ENCODE measurements at regions not wholly inside any gene's neighbourhood (a gene's known extent, or its start where the extent isn't known, plus 50 kb on each side); places are given as distances from the start of the nearest gene placed in this dataset.

DNA sequence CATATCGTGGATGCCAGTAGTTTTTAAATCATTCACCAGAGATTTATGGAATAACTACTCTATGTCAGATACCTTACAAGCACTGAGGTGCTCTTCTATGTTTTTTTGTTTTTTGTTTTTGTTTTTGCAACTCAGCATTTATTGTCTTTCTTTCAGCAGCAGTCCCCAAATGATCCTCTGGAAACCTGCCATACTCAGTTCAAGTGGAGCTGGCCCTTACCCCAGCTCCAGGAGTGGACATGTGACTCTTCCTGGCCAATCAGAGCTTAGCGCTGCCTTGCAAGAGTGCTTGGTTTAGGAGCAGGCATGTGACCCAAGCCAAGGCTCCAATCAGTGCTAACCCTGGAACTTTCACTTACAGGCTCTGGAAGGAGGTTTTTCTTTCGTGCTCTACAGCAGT, 356.6 kb upstream of the ZMIZ1 start:
- H3K27ac ChIP-seq (ENCODE audit: low read depth in 2 of 2, low read length in 1 of 2), result no peak overlapping the region
- H3K27me3 ChIP-seq (ENCODE audit: insufficient read depth), result no peaks in the 10 kb centered on the region
- H4K20me1 ChIP-seq (ENCODE audit: insufficient read depth), result no peaks in the 10 kb centered on the region
- H3K9me3 ChIP-seq, result no peaks in the 10 kb centered on the region
- no peak for DNase-seq
- H3K79me2 ChIP-seq (ENCODE audit: insufficient read depth), result no peaks in the 10 kb centered on the region
- H3K4me1 ChIP-seq (ENCODE audit: control insufficient read depth in 1 of 2, insufficient read depth in 2 of 2, low read depth in 1 of 2, low read length in 1 of 2), result peaks cover 0 to 4% of the 10 kb centered on the region in 2 experiments; a peak in 1 of 4 replicates
- no peaks in the 10 kb centered on the region for H3K36me3 ChIP-seq (replicated peaks in 1 of 2; ENCODE audit: control insufficient read depth in 1 of 2, insufficient read depth in 2 of 2, low read length in 1 of 2)
- no peaks in the 10 kb centered on the region for H3F3A ChIP-seq (replicated peaks; ENCODE audit: insufficient read depth)
- no peak overlapping the region for H3K4me2 ChIP-seq
- POLR2A ChIA-PET, result no interaction called here
- TF ChIP-seq, protein P1, sequence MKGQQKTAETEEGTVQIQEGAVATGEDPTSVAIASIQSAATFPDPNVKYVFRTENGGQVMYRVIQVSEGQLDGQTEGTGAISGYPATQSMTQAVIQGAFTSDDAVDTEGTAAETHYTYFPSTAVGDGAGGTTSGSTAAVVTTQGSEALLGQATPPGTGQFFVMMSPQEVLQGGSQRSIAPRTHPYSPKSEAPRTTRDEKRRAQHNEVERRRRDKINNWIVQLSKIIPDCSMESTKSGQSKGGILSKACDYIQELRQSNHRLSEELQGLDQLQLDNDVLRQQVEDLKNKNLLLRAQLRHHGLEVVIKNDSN (IDR thresholded peaks at IDR 0.05; ENCODE audit: borderline replicate concordance, low read depth), result peak; percentile 71; the same call in 1 of the 2 replicates
- no peak for TF ChIP-seq TAF1 (IDR thresholded peaks at IDR 0.05; ENCODE audit: borderline replicate concordance, low read depth, low read length)
- no peak overlapping the region for H2AFZ ChIP-seq (ENCODE audit: low read depth)
- WGBS (ENCODE audit: low lambda C conversion rate), result 63% methylated on average over 3 of the region's 3 CpGs
- H3K9ac ChIP-seq, result no peak overlapping the region
- CTCF ChIA-PET, result interaction anchor here (1.0 kb wide), 1 partner anchor 14 kb away, joined by 5 read pairs; no protein-coding TSS in a partner anchor
- H3K4me3 ChIP-seq (ENCODE audit: low read depth in 2 of 2, low read length in 1 of 2), result no peak overlapping the region
- H3K9me2 ChIP-seq, result no peaks in the 10 kb centered on the region

DNA sequence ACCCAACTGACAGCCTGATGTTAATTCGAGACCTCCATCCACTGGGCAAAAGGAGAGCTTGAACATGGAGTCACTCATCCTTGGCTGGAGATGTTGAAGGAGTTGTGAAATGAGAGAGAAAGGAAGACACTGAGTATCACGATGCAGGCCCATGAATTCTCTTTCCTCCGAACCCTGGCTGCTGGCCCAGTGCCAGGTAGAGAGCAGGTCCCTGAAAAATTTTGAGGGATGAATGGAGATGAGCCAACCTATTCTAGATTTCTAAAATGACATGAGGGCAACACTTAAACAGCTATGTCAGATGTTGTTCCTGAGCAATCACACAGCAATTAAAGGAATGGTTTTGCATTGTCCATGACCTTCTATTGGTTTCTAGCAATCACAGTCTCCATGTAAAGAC, 355.1 kb upstream of the ZMIZ1 start:
- no peak for TF ChIP-seq TEAD4 (IDR thresholded peaks at IDR 0.05; ENCODE audit: borderline replicate concordance, insufficient read depth)
- TF ChIP-seq, protein P2, sequence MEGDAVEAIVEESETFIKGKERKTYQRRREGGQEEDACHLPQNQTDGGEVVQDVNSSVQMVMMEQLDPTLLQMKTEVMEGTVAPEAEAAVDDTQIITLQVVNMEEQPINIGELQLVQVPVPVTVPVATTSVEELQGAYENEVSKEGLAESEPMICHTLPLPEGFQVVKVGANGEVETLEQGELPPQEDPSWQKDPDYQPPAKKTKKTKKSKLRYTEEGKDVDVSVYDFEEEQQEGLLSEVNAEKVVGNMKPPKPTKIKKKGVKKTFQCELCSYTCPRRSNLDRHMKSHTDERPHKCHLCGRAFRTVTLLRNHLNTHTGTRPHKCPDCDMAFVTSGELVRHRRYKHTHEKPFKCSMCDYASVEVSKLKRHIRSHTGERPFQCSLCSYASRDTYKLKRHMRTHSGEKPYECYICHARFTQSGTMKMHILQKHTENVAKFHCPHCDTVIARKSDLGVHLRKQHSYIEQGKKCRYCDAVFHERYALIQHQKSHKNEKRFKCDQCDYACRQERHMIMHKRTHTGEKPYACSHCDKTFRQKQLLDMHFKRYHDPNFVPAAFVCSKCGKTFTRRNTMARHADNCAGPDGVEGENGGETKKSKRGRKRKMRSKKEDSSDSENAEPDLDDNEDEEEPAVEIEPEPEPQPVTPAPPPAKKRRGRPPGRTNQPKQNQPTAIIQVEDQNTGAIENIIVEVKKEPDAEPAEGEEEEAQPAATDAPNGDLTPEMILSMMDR (IDR thresholded peaks at IDR 0.05), result no peak
- TF ChIP-seq, protein P3, sequence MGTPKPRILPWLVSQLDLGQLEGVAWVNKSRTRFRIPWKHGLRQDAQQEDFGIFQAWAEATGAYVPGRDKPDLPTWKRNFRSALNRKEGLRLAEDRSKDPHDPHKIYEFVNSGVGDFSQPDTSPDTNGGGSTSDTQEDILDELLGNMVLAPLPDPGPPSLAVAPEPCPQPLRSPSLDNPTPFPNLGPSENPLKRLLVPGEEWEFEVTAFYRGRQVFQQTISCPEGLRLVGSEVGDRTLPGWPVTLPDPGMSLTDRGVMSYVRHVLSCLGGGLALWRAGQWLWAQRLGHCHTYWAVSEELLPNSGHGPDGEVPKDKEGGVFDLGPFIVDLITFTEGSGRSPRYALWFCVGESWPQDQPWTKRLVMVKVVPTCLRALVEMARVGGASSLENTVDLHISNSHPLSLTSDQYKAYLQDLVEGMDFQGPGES (IDR thresholded peaks at IDR 0.05; ENCODE audit: low read depth, low read length), result no peak
- no peak for TF ChIP-seq GATA2 (CRISPR knock-in tag; IDR thresholded peaks at IDR 0.05)
- TF ChIP-seq RCOR1 (IDR thresholded peaks at IDR 0.05; ENCODE audit: low read length), result no peak
- TF ChIP-seq EP300 (IDR thresholded peaks at IDR 0.05; ENCODE audit: borderline replicate concordance in 1 of 2, low read depth in 1 of 2, low read length in 1 of 2), result no peak
- no peak for TF ChIP-seq MEF2A (IDR thresholded peaks at IDR 0.05; ENCODE audit: borderline replicate concordance, low read depth)
- TF ChIP-seq FOSL2 (IDR thresholded peaks at IDR 0.05; ENCODE audit: borderline replicate concordance, low read depth), result no peak
- Histone ChIP-seq H3K27me3 (ENCODE audit: insufficient read depth) (no peaks in the 10 kb centered on the region), H3K9me3 (no peaks in the 10 kb centered on the region), H3K9me2 (no peaks in the 10 kb centered on the region), H3K36me3 (replicated peaks in 1 of 2; ENCODE audit: control insufficient read depth in 1 of 2, insufficient read depth in 2 of 2, low read length in 1 of 2) (no peaks in the 10 kb centered on the region), H3K4me2 (no peak overlapping the region), H2AFZ (ENCODE audit: low read depth) (no peak overlapping the region), H3F3A (replicated peaks; ENCODE audit: insufficient read depth) (no peaks in the 10 kb centered on the region), H3K9ac (no peak overlapping the region), H3K27ac (ENCODE audit: low read depth in 2 of 2, low read length in 1 of 2) (no peak overlapping the region), H3K4me1 (ENCODE audit: control insufficient read depth in 1 of 2, insufficient read depth in 2 of 2, low read depth in 1 of 2, low read length in 1 of 2) (no peaks in the 10 kb centered on the region; a peak in 1 of 4 replicates), H3K4me3 (ENCODE audit: low read depth in 2 of 2, low read length in 1 of 2) (no peak overlapping the region), H3K79me2 (ENCODE audit: insufficient read depth) (no peaks in the 10 kb centered on the region), H4K20me1 (ENCODE audit: insufficient read depth) (no peaks in the 10 kb centered on the region)
- DNase-seq, result no peak
- ChIA-PET CTCF (interaction anchor here (1.6 to 1.9 kb wide), 2 partner anchors 28 to 666 kb away, joined by 3 to 4 read pairs; no protein-coding TSS in a partner anchor), POLR2A (interaction anchor here (1.1 kb wide), 1 partner anchor 10 kb away, joined by 3 read pairs; no protein-coding TSS in a partner anchor)
- WGBS (ENCODE audit: low lambda C conversion rate), result 65% methylated on average over 3 of the region's 3 CpGs
